RWPE1 (cell line): ENCODE measurements at regions not wholly inside any gene's neighbourhood (a gene's known extent, or its start where the extent isn't known, plus 50 kb on each side); places are given as distances from the start of the nearest gene placed in this dataset.

Source experiments
- CTCF ChIA-PET: fragments of 350-600 bp; sonication (Branson Sonifier 250); formaldehyde crosslinking; extraction: SDS; loops from one replicate; lab custom pipeline; 2021; lab: Yijun Ruan, JAX
- POLR2A ChIA-PET: fragments of 400-600 bp; formaldehyde crosslinking; extraction: SDS; loops from one replicate; lab custom pipeline; 2020; ENCODE audit warnings: antibody characterized with exemption; ENCODE audit not compliant: low non-redundant PET; lab: Yijun Ruan, JAX
- DNase-seq: peaks from one replicate; pipeline ENCODE4 v3.0.0; 2012; ENCODE audit warnings: low spot score
- H3K27ac ChIP-seq: fragments of 450-650 bp; 2 replicates; pipeline ENCODE4 v1.5.1; 2017
- CTCF ChIP-seq: fragments of 450-650 bp; conservative IDR thresholded peaks from 2 replicates; pipeline ENCODE4 v1.5.1; 2017; ENCODE audit warnings: low read depth, mild to moderate bottlenecking

- CTCF ChIA-PET: no interaction called here
- no peak overlapping the region for H3K27ac ChIP-seq
- no peak for DNase-seq
- TF ChIP-seq CTCF: no peak
- POLR2A ChIA-PET: no interaction called here
These were observed 56.7 kb upstream of the ZNF804A start for GRCh38 chr2:184541591-184541990.

- TF ChIP-seq CTCF: no peak
- POLR2A ChIA-PET: no interaction called here
- CTCF ChIA-PET: interaction anchor here (0.7 kb wide), 2 partner anchors 64 to 346 kb away, joined by 3 read pairs; no protein-coding TSS in a partner anchor
- DNase-seq: no peak
- H3K27ac ChIP-seq: no peak overlapping the region
These were observed 54.5 kb upstream of the ZNF804A start for GRCh38 chr2:184543832-184544231.
